HCT116 (cell line): ENCODE measurements at regions not wholly inside any gene's neighbourhood (a gene's known extent, or its start where the extent isn't known, plus 50 kb on each side); places are given as distances from the start of the nearest gene placed in this dataset.

Source experiments
- CEBPB ChIP-seq: IDR thresholded peaks from 2 replicates; pipeline ENCODE4 v1.6.1; 2012; ENCODE audit warnings: low read depth
- CTCF ChIP-seq, 3 experiments: fragments of 200-600 bp in 1 of 3; sonication (generic) in 1 of 3; IDR thresholded peaks in 2 of 3; conservative IDR thresholded peaks in 1 of 3; 2 replicates each; pipeline ENCODE4 v1.5.1; 2012 to 2017; ENCODE audit warnings: low read depth in 2 of 3, low read length in 2 of 3, antibody characterized with exemption in 1 of 3, borderline replicate concordance in 1 of 3, control low read depth in 1 of 3, mild to moderate bottlenecking in 1 of 3, mixed read lengths in 1 of 3, mixed run types in 1 of 3, moderate library complexity in 1 of 3; ENCODE audit not compliant: insufficient read depth in 1 of 3
- EZH2 ChIP-seq: fragments of 200-600 bp; sonication (generic); IDR thresholded peaks from 2 replicates; pipeline ENCODE4 v1.6.1; 2017; ENCODE audit warnings: antibody characterized with exemption, mixed run types
- MAX ChIP-seq: IDR thresholded peaks from 2 replicates; pipeline ENCODE4 v1.6.1; 2012
- POLR2A ChIP-seq: IDR thresholded peaks from 2 replicates; pipeline ENCODE4 v1.7.0; 2011; ENCODE audit warnings: borderline replicate concordance; ENCODE audit not compliant: insufficient read depth, insufficient read length; ENCODE audit errors: extremely low read depth
- POLR2AphosphoS5 ChIP-seq: IDR thresholded peaks from 2 replicates; pipeline ENCODE4 v1.6.1; 2011; ENCODE audit warnings: mild to moderate bottlenecking, low read depth, low read length, moderate library complexity
- RAD21 ChIP-seq: IDR thresholded peaks from 2 replicates; pipeline ENCODE4 v1.6.1; 2012; ENCODE audit warnings: low read depth, mild to moderate bottlenecking
- SP1 ChIP-seq: IDR thresholded peaks from 2 replicates; pipeline ENCODE4 v1.6.1; 2012; ENCODE audit warnings: low read depth
- TCF7L2 ChIP-seq: IDR thresholded peaks from 2 replicates; pipeline ENCODE4 v1.7.0; 2011; ENCODE audit warnings: borderline replicate concordance, inconsistent platforms; ENCODE audit not compliant: insufficient read depth, insufficient read length; ENCODE audit errors: extremely low read depth
- ZBTB33 ChIP-seq: IDR thresholded peaks from 2 replicates; pipeline ENCODE4 v1.6.1; 2011; ENCODE audit warnings: mild to moderate bottlenecking, low read length, moderate library complexity; ENCODE audit not compliant: insufficient replicate concordance; ENCODE audit errors: extremely low read depth

GRCh38 chr5:25974451-25974850 lies 1063.9 kb downstream of the CDH9 start:
- TF ChIP-seq RAD21, result no peak
- no peak for TF ChIP-seq CTCF (IDR thresholded peaks at IDR 0.05 in 2 of 3, conservative IDR thresholded peaks at IDR 0.05 in 1 of 3; ENCODE audit: borderline replicate concordance in 1 of 3, insufficient read depth in 1 of 3, low read depth in 2 of 3, low read length in 2 of 3)
- TF ChIP-seq POLR2A, result no peak
- no peak for TF ChIP-seq EZH2
- no peak for TF ChIP-seq TCF7L2
- no peak for TF ChIP-seq POLR2AphosphoS5
- TF ChIP-seq ZBTB33, result no peak
- TF ChIP-seq SP1, result no peak
- TF ChIP-seq CEBPB, result no peak
- TF ChIP-seq MAX, result no peak
